Effector memory CD4-positive, alpha-beta T cell (primary cell): ENCODE measurements at regions not wholly inside any gene's neighbourhood (a gene's known extent, or its start where the extent isn't known, plus 50 kb on each side); places are given as distances from the start of the nearest gene placed in this dataset.
"Not testable (repeated sequence)": the region's sequence is repeated elsewhere in the genome, so short reads cannot be mapped to it uniquely, and the experiment has no call there.

Experiments used
- DNase-seq, 3 donors: peaks; one replicate each; pipeline ENCODE4 v3.0.0-alpha.2; 2020
- H3K27ac ChIP-seq: 2 replicates; pipeline ENCODE4 v1.7.0; 2013; ENCODE audit warnings: mild to moderate bottlenecking, low read length, moderate library complexity; ENCODE audit not compliant: insufficient read depth, poor library complexity, severe bottlenecking
- H3K27me3 ChIP-seq: replicated peaks from 2 replicates; pipeline ENCODE4 v1.7.0; 2013; ENCODE audit warnings: mild to moderate bottlenecking, low read length; ENCODE audit not compliant: insufficient read depth, control insufficient read depth, poor library complexity, severe bottlenecking
- H3K36me3 ChIP-seq: 2 replicates; pipeline ENCODE4 v1.7.0; 2013; ENCODE audit warnings: mild to moderate bottlenecking, low read length, moderate library complexity; ENCODE audit not compliant: control insufficient read depth, insufficient read depth
- H3K4me1 ChIP-seq: 2 replicates; pipeline ENCODE4 v1.7.0; 2013; ENCODE audit warnings: low read length, mild to moderate bottlenecking; ENCODE audit not compliant: control insufficient read depth, insufficient read depth, poor library complexity, severe bottlenecking
- H3K4me3 ChIP-seq: 2 replicates; pipeline ENCODE4 v1.7.0; 2013; ENCODE audit warnings: low read length, low read depth, mild to moderate bottlenecking; ENCODE audit not compliant: insufficient read depth, poor library complexity, severe bottlenecking
- H3K9me3 ChIP-seq: 2 replicates; pipeline ENCODE4 v1.7.0; 2013; ENCODE audit warnings: mild to moderate bottlenecking, low read length, moderate library complexity; ENCODE audit not compliant: control insufficient read depth

GRCh38 chr9:31535651-31536050 lies 848.8 kb upstream of the ACO1 start:
- H3K4me1 ChIP-seq, result no peaks in the 10 kb centered on the region
- no peak for DNase-seq
- H3K36me3 ChIP-seq, result no peaks in the 10 kb centered on the region

GRCh38 chr9:31536471-31536870 lies 848.0 kb upstream of the ACO1 start:
- Histone ChIP-seq H3K4me3 (no peak overlapping the region), H3K27me3 (no peaks in the 10 kb centered on the region), H3K27ac (no peak overlapping the region), H3K36me3 (no peaks in the 10 kb centered on the region), H3K4me1 (no peaks in the 10 kb centered on the region), H3K9me3 (no peaks in the 10 kb centered on the region)
- no peak for DNase-seq

More at GRCh38 chr9:31535651-31536050, 848.8 kb upstream of the ACO1 start:
- Histone ChIP-seq H3K9me3 (no peaks in the 10 kb centered on the region), H3K4me3 (no peak overlapping the region), H3K27me3 (no peaks in the 10 kb centered on the region), H3K27ac (no peak overlapping the region)

DNA sequence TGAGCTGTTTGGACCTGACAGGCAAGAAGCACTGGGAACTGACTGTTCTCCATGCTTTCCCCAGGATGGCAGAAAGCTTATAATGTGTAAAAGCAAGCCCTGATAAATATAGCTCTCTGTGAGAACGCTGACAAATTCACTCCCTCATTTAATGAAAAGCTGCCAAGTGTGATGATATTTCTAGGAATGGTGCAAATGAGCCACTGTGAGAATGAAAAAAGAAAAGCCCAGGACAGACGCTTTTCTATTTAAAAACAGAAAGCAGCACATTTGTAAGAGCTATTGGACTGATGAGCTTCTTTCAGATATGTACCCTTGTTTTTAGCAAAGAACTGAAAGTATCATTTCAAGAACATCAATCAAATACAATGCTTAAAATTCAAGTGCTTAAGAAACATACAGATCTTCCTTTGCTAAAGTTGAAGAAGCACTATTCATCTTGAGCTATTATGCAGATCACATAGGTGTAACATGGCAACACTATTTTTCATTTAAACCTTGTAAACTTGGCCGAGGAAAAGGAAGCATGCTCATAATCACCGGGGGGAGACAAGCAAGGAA lies 842.6 kb upstream of the ACO1 start:
- H3K4me3 ChIP-seq, result no peak overlapping the region
- H3K9me3 ChIP-seq, result no peaks in the 10 kb centered on the region
- DNase-seq, result no peak
- no peaks in the 10 kb centered on the region for H3K36me3 ChIP-seq
- no peaks in the 10 kb centered on the region for H3K27me3 ChIP-seq
- H3K4me1 ChIP-seq, result no peaks in the 10 kb centered on the region
- no peak overlapping the region for H3K27ac ChIP-seq

- no peak overlapping the region for H3K27ac ChIP-seq
- peak in 1 of 3 donors; percentile 12 for DNase-seq
- H3K36me3 ChIP-seq, result no peaks in the 10 kb centered on the region
- no peaks in the 10 kb centered on the region for H3K9me3 ChIP-seq
- no peaks in the 10 kb centered on the region for H3K4me1 ChIP-seq
- H3K27me3 ChIP-seq, result no peaks in the 10 kb centered on the region
- H3K4me3 ChIP-seq, result no peak overlapping the region
These were observed 841.9 kb upstream of the ACO1 start for GRCh38 chr9:31542384-31543055.

DNA sequence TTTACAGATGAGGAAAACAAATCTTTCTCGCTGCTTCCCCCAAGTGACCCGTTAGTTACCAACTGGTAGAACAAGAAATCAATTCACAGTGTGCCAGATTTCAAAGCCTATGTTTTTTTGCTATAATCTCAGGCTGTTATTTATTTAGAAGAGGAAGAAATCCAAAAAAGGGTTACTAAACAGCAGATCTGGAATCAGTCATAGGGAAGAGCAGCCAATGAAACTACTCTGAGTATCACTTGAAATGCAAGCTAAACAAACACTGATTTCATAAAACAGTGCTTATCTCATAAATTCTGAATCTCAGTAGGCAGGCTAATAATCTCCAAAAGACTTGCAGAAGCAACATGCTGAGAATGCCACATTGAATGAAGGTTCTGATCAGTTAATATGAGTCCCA lies 829.5 kb upstream of the ACO1 start:
- no peaks in the 10 kb centered on the region for H3K36me3 ChIP-seq

DNA sequence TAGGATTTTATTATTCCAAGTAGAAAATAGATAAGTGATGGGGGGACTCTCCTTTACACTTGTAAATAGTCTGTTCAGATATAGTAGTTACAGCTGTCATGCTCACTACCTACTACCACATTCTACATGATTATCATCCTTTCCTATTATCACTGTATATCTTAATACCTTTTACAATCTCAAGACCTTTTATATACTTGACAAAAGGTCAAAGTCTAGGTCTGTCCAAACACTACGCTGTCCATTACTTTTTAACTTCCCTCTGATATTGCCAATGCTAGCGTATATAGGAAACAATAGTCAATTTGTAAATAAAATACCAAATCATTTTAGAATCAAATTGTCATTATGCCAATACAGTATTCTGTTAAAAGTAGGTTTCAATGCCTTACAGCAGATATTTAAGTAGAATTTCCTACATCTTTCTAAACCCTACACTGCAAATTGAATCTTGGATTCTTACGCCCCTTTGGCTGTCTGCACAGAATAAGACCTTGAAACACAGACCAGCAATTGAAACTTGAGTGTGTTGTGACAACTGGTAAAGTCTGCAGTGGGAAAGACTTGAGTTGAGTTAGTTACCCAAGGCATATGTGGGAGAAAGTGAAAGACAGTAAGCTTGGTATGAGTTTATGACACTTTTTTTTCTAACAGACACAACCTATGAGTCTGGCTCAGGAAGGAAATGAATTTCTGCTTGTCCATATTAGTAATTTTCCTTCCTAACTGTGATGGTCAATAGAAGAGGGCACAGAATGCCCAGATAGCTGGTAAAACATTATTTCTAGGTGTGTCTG lies 827.6 kb upstream of the ACO1 start:
- Histone ChIP-seq H3K27me3 (no peaks in the 10 kb centered on the region), H3K36me3 (no peaks in the 10 kb centered on the region), H3K4me3 (no peak overlapping the region), H3K27ac (no peak overlapping the region), H3K4me1 (no peaks in the 10 kb centered on the region), H3K9me3 (no peaks in the 10 kb centered on the region)
- no peak for DNase-seq

More for the DNA sequence above, 829.5 kb upstream of the ACO1 start:
- no peak overlapping the region for H3K27ac ChIP-seq
- H3K27me3 ChIP-seq, result no peaks in the 10 kb centered on the region
- H3K4me3 ChIP-seq, result no peak overlapping the region
- DNase-seq, result no peak
- no peaks in the 10 kb centered on the region for H3K4me1 ChIP-seq
- H3K9me3 ChIP-seq, result no peaks in the 10 kb centered on the region

- not testable (repeated sequence) for H3K4me3 ChIP-seq, H3K27ac ChIP-seq, H3K9me3 ChIP-seq, H3K36me3 ChIP-seq, H3K27me3 ChIP-seq, DNase-seq, H3K4me1 ChIP-seq
These were observed 812.3 kb upstream of the ACO1 start for GRCh38 chr9:31572190-31572589.

- Histone ChIP-seq H3K4me1 (no peaks in the 10 kb centered on the region), H3K4me3 (no peak overlapping the region), H3K9me3 (no peaks in the 10 kb centered on the region), H3K36me3 (no peaks in the 10 kb centered on the region), H3K27me3 (no peaks in the 10 kb centered on the region), H3K27ac (no peak overlapping the region)
- no peak for DNase-seq
These were observed 810.9 kb upstream of the ACO1 start for GRCh38 chr9:31573561-31573960.

DNA sequence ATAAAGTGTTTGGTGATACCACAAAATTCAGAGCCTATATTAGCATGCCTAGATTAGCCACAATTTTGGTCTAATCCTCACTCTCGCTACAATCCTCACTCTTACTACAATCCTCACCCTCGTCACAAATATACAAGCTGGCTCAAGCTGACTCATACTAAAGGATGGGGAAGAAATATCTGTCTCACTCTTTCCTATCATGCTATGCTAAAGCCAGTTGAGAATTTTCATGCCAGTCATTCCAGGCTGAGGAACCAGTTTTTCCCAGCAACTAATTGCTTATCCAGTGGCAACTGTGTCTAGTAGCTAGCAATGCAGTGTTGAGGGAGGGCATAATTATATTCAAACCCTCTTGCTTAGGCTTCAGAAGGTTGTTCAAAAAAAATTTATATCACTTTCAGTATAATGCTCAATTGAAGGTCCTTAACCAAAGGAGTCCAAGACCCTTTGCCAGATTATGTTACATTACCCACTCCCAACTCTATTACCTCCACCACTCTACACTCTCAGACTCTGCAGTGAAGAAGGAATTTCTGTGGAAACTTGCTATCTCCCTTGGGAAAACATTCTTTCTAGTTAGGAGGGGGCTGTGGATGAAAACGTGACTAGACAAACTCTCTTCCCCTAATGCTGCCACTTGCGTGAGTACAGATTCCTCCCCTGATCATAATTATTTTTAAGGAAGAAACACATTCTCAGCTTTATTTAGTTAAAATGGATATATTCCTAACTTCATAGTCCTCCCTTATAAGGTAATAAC lies 810.3 kb upstream of the ACO1 start:
- H3K4me3 ChIP-seq, result no peak overlapping the region

More for the DNA sequence above, 810.3 kb upstream of the ACO1 start:
- H3K9me3 ChIP-seq, result no peaks in the 10 kb centered on the region
- no peaks in the 10 kb centered on the region for H3K4me1 ChIP-seq
- no peak for DNase-seq
- no peak overlapping the region for H3K27ac ChIP-seq
- H3K36me3 ChIP-seq, result no peaks in the 10 kb centered on the region
- H3K27me3 ChIP-seq, result no peaks in the 10 kb centered on the region
